Natural killer cell (primary cell): ENCODE measurements at regions not wholly inside any gene's neighbourhood (a gene's known extent, or its start where the extent isn't known, plus 50 kb on each side); places are given as distances from the start of the nearest gene placed in this dataset.

ENCODE experiments used
- ATAC-seq, 3 donors: fragments of 150-1000 bp in 2 of 3; fragments of 200-7000 bp in 1 of 3; cut with Tn5 transposase; 1 replicate in 1 of 3; 2 replicates in 2 of 3; pipeline ENCODE4 v1.10.0; 2021; ENCODE audit warnings: mild to moderate bottlenecking in 2 of 3, moderate library complexity in 2 of 3
- DNase-seq, 2 donors: peaks; one replicate each; pipeline versions ENCODE4 v3.0.0 to v3.0.0-alpha.2; 2013 to 2021; ENCODE audit warnings: mixed read lengths in 1 of 2
- H3K27ac ChIP-seq: one replicate; pipeline ENCODE4 v1.5.1; 2013; ENCODE audit warnings: mild to moderate bottlenecking, low read length
- H3K27me3 ChIP-seq: one replicate; pipeline ENCODE4 v1.6.1; 2013; ENCODE audit warnings: low read length; ENCODE audit not compliant: control insufficient read depth, insufficient read depth
- H3K36me3 ChIP-seq: one replicate; pipeline ENCODE4 v1.6.1; 2013; ENCODE audit warnings: low read length; ENCODE audit not compliant: control insufficient read depth, insufficient read depth
- H3K4me1 ChIP-seq: one replicate; pipeline ENCODE4 v1.6.1; 2013; ENCODE audit warnings: low read length; ENCODE audit not compliant: control insufficient read depth, insufficient read depth
- H3K4me3 ChIP-seq: one replicate; pipeline ENCODE4 v1.5.1; 2013; ENCODE audit warnings: low read length
- H3K9me3 ChIP-seq: one replicate; pipeline ENCODE4 v1.6.1; 2013; ENCODE audit warnings: low read length; ENCODE audit not compliant: control insufficient read depth, insufficient read depth
- H3K27ac Mint-ChIP-seq, 2 donors: one replicate each; pipeline ENCODE4 v1.8.0; 2022; ENCODE audit warnings: mild to moderate bottlenecking in 2 of 2, mixed read lengths in 2 of 2, moderate library complexity in 1 of 2
- H3K27me3 Mint-ChIP-seq, 2 donors: one replicate each; pipeline ENCODE4 v1.8.0; 2022; ENCODE audit warnings: low read depth in 2 of 2, mixed read lengths in 2 of 2
- H3K36me3 Mint-ChIP-seq: one replicate; pipeline ENCODE4 v1.8.0; 2022; ENCODE audit warnings: mixed read lengths
- H3K4me1 Mint-ChIP-seq, 2 donors: one replicate each; pipeline ENCODE4 v1.8.0; 2022; ENCODE audit warnings: mixed read lengths in 2 of 2
- H3K4me3 Mint-ChIP-seq: one replicate; pipeline ENCODE4 v1.8.0; 2022; ENCODE audit warnings: mild to moderate bottlenecking, moderate library complexity, mixed read lengths
- H3K9me3 Mint-ChIP-seq, 2 donors: one replicate each; pipeline ENCODE4 v1.8.0; 2022; ENCODE audit warnings: mixed read lengths in 2 of 2
- CTCF ChIP-seq: fragments of 200-600 bp; IDR thresholded peaks from one replicate; pipeline ENCODE4 v1.8.0; 2022; ENCODE audit warnings: antibody characterized with exemption
- WGBS: methylation state at CpG from one replicate; pipeline ENCODE4 v1.1.7; 2013; ENCODE audit warnings: missing lambda C conversion rate; ENCODE audit not compliant: insufficient coverage; 5-methylcytosine and 5-hydroxymethylcytosine counted together
- intact Hi-C: fragments of 100-400 bp; cut with micrococcal nuclease; formaldehyde crosslinking; loops from one replicate; pipeline ENCODE4 v1.14.2; 2022

- H3K4me1 ChIP-seq = no peaks in the 10 kb centered on the region
Measured at GRCh38 chr13:106377341-106377740, 158.1 kb downstream of the EFNB2 start.

DNA sequence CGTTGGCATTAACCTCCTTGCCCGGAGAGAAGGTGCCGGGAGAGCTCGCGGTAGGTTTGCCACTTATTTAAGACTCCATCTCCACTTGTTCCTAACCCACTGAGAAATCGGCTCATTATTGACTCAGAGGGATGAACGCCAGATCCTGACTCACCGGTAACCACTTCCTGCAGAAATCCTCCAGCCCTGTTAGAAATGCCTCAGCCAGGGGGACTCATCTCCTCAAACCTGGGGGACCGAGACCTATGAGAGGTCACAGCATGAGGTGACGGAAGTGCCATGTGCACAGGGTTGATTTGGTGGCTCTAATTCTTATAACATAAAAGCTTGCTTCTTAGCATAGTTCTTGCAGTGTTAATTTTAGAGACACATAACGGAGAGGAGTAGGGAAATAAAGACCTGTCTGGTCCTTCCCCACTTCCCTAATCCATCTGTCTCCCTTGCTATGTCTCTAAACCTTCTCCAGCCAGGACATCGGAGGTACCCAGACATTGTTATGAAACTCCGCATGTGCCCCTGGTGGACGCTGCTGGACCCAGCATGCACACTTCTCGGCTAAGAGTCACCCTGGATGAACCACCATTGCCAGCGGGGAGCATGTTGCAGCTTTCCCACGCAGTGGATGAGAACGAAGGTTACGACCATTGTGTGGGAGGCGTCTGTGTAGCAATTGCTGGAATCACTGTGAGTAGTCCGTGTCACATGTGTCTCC lies 158.9 kb downstream of the EFNB2 start:
- no peak overlapping the region for H3K4me3 ChIP-seq
- ATAC-seq = no peak
- no peak for DNase-seq
- no peaks in the 10 kb centered on the region for H3K9me3 ChIP-seq
- H3K36me3 ChIP-seq = no peaks in the 10 kb centered on the region
- no peaks in the 10 kb centered on the region for H3K4me1 Mint-ChIP-seq
- intact Hi-C loops = no loop called here
- no peak overlapping the region for H3K27ac ChIP-seq
- no peaks in the 10 kb centered on the region for H3K4me1 ChIP-seq
- no peak overlapping the region for H3K27ac Mint-ChIP-seq
- 79% methylated on average over 21 of the region's 21 CpGs for WGBS
- H3K27me3 ChIP-seq = no peaks in the 10 kb centered on the region
- no peak overlapping the region for H3K4me3 Mint-ChIP-seq
- H3K36me3 Mint-ChIP-seq = no peaks in the 10 kb centered on the region
- no peaks in the 10 kb centered on the region for H3K27me3 Mint-ChIP-seq
- peaks cover 0 to 2% of the 10 kb centered on the region in 2 donors for H3K9me3 Mint-ChIP-seq
- TF ChIP-seq CTCF = no peak

More at GRCh38 chr13:106377341-106377740, 158.1 kb downstream of the EFNB2 start:
- intact Hi-C loops = no loop called here
- no peaks in the 10 kb centered on the region for H3K9me3 ChIP-seq
- no peak overlapping the region for H3K27ac ChIP-seq
- Mint-ChIP-seq H3K27me3 (no peaks in the 10 kb centered on the region), H3K4me1 (no peaks in the 10 kb centered on the region), H3K9me3 (peaks cover 0 to 2% of the 10 kb centered on the region in 2 donors), H3K36me3 (no peaks in the 10 kb centered on the region), H3K27ac (no peak overlapping the region), H3K4me3 (no peak overlapping the region)
- no peak for ATAC-seq
- TF ChIP-seq CTCF = no peak
- no peak for DNase-seq
- H3K4me3 ChIP-seq = no peak overlapping the region
- H3K27me3 ChIP-seq = no peaks in the 10 kb centered on the region
- H3K36me3 ChIP-seq = no peaks in the 10 kb centered on the region
- WGBS = 87% methylated on average over 6 of the region's 7 CpGs

DNA sequence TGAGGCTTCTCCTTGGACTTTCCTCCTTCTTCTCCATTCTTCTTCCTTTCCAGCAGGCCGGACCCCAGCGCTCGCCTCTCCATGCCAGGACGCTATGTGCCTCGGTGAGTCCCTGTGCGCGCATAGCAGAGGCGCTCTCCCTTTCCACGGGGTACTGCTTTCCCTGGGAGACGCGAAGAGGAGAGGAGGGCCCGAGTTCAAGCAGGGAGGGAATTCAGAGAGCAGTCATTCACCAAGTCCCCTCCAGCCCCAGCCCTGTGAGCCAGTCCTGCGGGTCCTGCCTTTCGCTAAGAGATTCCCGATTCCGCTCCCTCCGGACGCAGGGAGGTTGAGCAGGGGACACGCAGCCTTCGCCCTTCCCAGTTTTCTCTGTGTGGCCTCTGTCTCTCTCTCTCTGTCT lies 160.4 kb downstream of the EFNB2 start:
- TF ChIP-seq CTCF = no peak
- DNase-seq (no peak), ATAC-seq (no peak)
- Mint-ChIP-seq H3K36me3 (no peaks in the 10 kb centered on the region), H3K4me1 (no peaks in the 10 kb centered on the region), H3K27me3 (no peaks in the 10 kb centered on the region), H3K9me3 (peaks cover 0 to 2% of the 10 kb centered on the region in 2 donors), H3K27ac (no peak overlapping the region), H3K4me3 (no peak overlapping the region)
- Histone ChIP-seq H3K27ac (no peak overlapping the region), H3K4me3 (no peak overlapping the region), H3K27me3 (no peaks in the 10 kb centered on the region), H3K4me1 (no peaks in the 10 kb centered on the region), H3K9me3 (no peaks in the 10 kb centered on the region), H3K36me3 (no peaks in the 10 kb centered on the region)
- 93% methylated on average over 20 of the region's 20 CpGs for WGBS
- intact Hi-C loops = no loop called here

- no peaks in the 10 kb centered on the region for H3K4me1 ChIP-seq
- H3K4me3 ChIP-seq = no peak overlapping the region
- intact Hi-C loops = no loop called here
- Mint-ChIP-seq H3K4me3 (no peak overlapping the region), H3K4me1 (no peaks in the 10 kb centered on the region), H3K9me3 (peaks cover 0 to 2% of the 10 kb centered on the region in 2 donors), H3K36me3 (no peaks in the 10 kb centered on the region), H3K27me3 (no peaks in the 10 kb centered on the region), H3K27ac (no peak overlapping the region)
- no peak for DNase-seq
- no peak for TF ChIP-seq CTCF
- no peaks in the 10 kb centered on the region for H3K9me3 ChIP-seq
- WGBS = 83% methylated on average over 10 of the region's 10 CpGs
- ATAC-seq = no peak
- no peak overlapping the region for H3K27ac ChIP-seq
- H3K27me3 ChIP-seq = no peaks in the 10 kb centered on the region
- H3K36me3 ChIP-seq = no peaks in the 10 kb centered on the region
Measured at GRCh38 chr13:106374631-106375030, 160.8 kb downstream of the EFNB2 start.
